Subcutaneous abdominal adipose tissue (tissue), 5 donors: ENCODE measurements at regions not wholly inside any gene's neighbourhood (a gene's known extent, or its start where the extent isn't known, plus 50 kb on each side); places are given as distances from the start of the nearest gene placed in this dataset.

Experiments used
- H3K27ac ChIP-seq: one replicate; pipeline ENCODE4 v1.7.0; 2013; ENCODE audit warnings: low read depth, mild to moderate bottlenecking, inconsistent platforms, low read length, moderate library complexity
- H3K27me3 ChIP-seq, 5 donors: one replicate each; pipeline ENCODE4 v1.7.0; 2013; ENCODE audit warnings: low read length in 5 of 5, inconsistent platforms in 1 of 5; ENCODE audit not compliant: control insufficient read depth in 5 of 5, insufficient read depth in 4 of 5
- H3K36me3 ChIP-seq, 5 donors: one replicate each; pipeline ENCODE4 v1.7.0; 2013; ENCODE audit warnings: low read length in 5 of 5; ENCODE audit not compliant: control insufficient read depth in 5 of 5, insufficient read depth in 5 of 5
- H3K4me1 ChIP-seq, 5 donors: one replicate each; pipeline ENCODE4 v1.7.0; 2013; ENCODE audit warnings: low read length in 5 of 5, mild to moderate bottlenecking in 3 of 5, moderate library complexity in 1 of 5; ENCODE audit not compliant: control insufficient read depth in 5 of 5, insufficient read depth in 5 of 5
- H3K4me3 ChIP-seq, 5 donors: one replicate each; pipeline ENCODE4 v1.7.0; 2013; ENCODE audit warnings: low read length in 5 of 5, low read depth in 1 of 5
- H3K9ac ChIP-seq, 5 donors: one replicate each; pipeline ENCODE4 v1.7.0; 2013; ENCODE audit warnings: low read length in 5 of 5, mild to moderate bottlenecking in 4 of 5, moderate library complexity in 3 of 5
- H3K9me3 ChIP-seq, 5 donors: one replicate each; pipeline ENCODE4 v1.7.0; 2013; ENCODE audit warnings: low read length in 5 of 5; ENCODE audit not compliant: control insufficient read depth in 5 of 5
- donor health status: healthy.
- donor health status: healthy.
- donor health status: healthy.
- donor health status: healthy.
- donor health status: healthy.

GRCh38 chr4:138693526-138693925 is 322.1 kb upstream of the NOCT start:
- no peaks in the 10 kb centered on the region for H3K4me1 ChIP-seq
- H3K4me3 ChIP-seq: no peak overlapping the region
- no peaks in the 10 kb centered on the region for H3K27me3 ChIP-seq
- no peaks in the 10 kb centered on the region for H3K36me3 ChIP-seq
- no peak overlapping the region for H3K27ac ChIP-seq
- H3K9ac ChIP-seq: no peak overlapping the region
- no peaks in the 10 kb centered on the region for H3K9me3 ChIP-seq

- Histone ChIP-seq H3K4me3 (no peak overlapping the region), H3K27ac (no peak overlapping the region), H3K9me3 (no peaks in the 10 kb centered on the region)
These were observed 323.2 kb upstream of the NOCT start for GRCh38 chr4:138692411-138692810.

GRCh38 chr4:138689593-138689992 is 326.0 kb upstream of the NOCT start:
- no peaks in the 10 kb centered on the region for H3K36me3 ChIP-seq
- H3K4me1 ChIP-seq: no peaks in the 10 kb centered on the region
- H3K9ac ChIP-seq: no peak overlapping the region
- H3K27me3 ChIP-seq: peaks cover 0 to 3% (median 0%) of the 10 kb centered on the region in 5 donors
- no peaks in the 10 kb centered on the region for H3K9me3 ChIP-seq
- no peak overlapping the region for H3K4me3 ChIP-seq
- H3K27ac ChIP-seq: no peak overlapping the region

More at GRCh38 chr4:138692411-138692810, 323.2 kb upstream of the NOCT start:
- no peaks in the 10 kb centered on the region for H3K4me1 ChIP-seq
- no peaks in the 10 kb centered on the region for H3K36me3 ChIP-seq
- no peak overlapping the region for H3K9ac ChIP-seq
- H3K27me3 ChIP-seq: peaks cover 0 to 3% (median 0%) of the 10 kb centered on the region in 5 donors

GRCh38 chr4:138689187-138689586 is 326.4 kb upstream of the NOCT start:
- H3K4me3 ChIP-seq: no peak overlapping the region
- H3K36me3 ChIP-seq: no peaks in the 10 kb centered on the region
- no peak overlapping the region for H3K27ac ChIP-seq
- H3K27me3 ChIP-seq: peaks cover 0 to 3% (median 0%) of the 10 kb centered on the region in 5 donors
- H3K4me1 ChIP-seq: no peaks in the 10 kb centered on the region
- H3K9me3 ChIP-seq: no peaks in the 10 kb centered on the region
- no peak overlapping the region for H3K9ac ChIP-seq

GRCh38 chr4:138688408-138689085 is 327.0 kb upstream of the NOCT start:
- H3K4me1 ChIP-seq: no peaks in the 10 kb centered on the region
- no peaks in the 10 kb centered on the region for H3K9me3 ChIP-seq
- H3K9ac ChIP-seq: no peak overlapping the region
- no peak overlapping the region for H3K27ac ChIP-seq
- peaks cover 0 to 3% (median 0%) of the 10 kb centered on the region in 5 donors for H3K27me3 ChIP-seq
- H3K4me3 ChIP-seq: no peak overlapping the region
- H3K36me3 ChIP-seq: no peaks in the 10 kb centered on the region

GRCh38 chr4:138686106-138686835 is 329.3 kb upstream of the NOCT start:
- Histone ChIP-seq H3K36me3 (no peaks in the 10 kb centered on the region), H3K4me3 (no peak overlapping the region), H3K27ac (no peak overlapping the region), H3K9me3 (no peaks in the 10 kb centered on the region), H3K4me1 (peaks cover 0 to under 1% (median 0%) of the 10 kb centered on the region in 5 donors), H3K9ac (no peak overlapping the region), H3K27me3 (peaks cover 0 to 3% (median 0%) of the 10 kb centered on the region in 5 donors)

- H3K27me3 ChIP-seq: peaks cover 0 to 3% (median 0%) of the 10 kb centered on the region in 5 donors
- H3K9ac ChIP-seq: no peak overlapping the region
- no peak overlapping the region for H3K27ac ChIP-seq
- no peak overlapping the region for H3K4me3 ChIP-seq
- no peaks in the 10 kb centered on the region for H3K36me3 ChIP-seq
- peaks cover 0 to 4% (median 0%) of the 10 kb centered on the region in 5 donors for H3K4me1 ChIP-seq
- H3K9me3 ChIP-seq: no peaks in the 10 kb centered on the region
These were observed 330.3 kb upstream of the NOCT start for GRCh38 chr4:138685316-138685715.

- Histone ChIP-seq H3K4me3 (no peak overlapping the region), H3K9ac (no peak overlapping the region), H3K27ac (no peak overlapping the region), H3K4me1 (peaks cover 0 to 4% (median 0%) of the 10 kb centered on the region in 5 donors), H3K36me3 (no peaks in the 10 kb centered on the region), H3K9me3 (no peaks in the 10 kb centered on the region), H3K27me3 (no peaks in the 10 kb centered on the region)
These were observed 334.5 kb upstream of the NOCT start for GRCh38 chr4:138680989-138681604.

- Histone ChIP-seq H3K27ac (no peak overlapping the region), H3K27me3 (no peaks in the 10 kb centered on the region), H3K9me3 (no peaks in the 10 kb centered on the region)
These were observed 335.3 kb upstream of the NOCT start for GRCh38 chr4:138680256-138680655.

More at GRCh38 chr4:138680256-138680655, 335.3 kb upstream of the NOCT start:
- Histone ChIP-seq H3K4me3 (no peak overlapping the region), H3K36me3 (no peaks in the 10 kb centered on the region), H3K4me1 (peaks cover 0 to 4% (median 0%) of the 10 kb centered on the region in 5 donors), H3K9ac (no peak overlapping the region)
